ENCODE measurements at regions not wholly inside any gene's neighbourhood (a gene's known extent, or its start where the extent isn't known, plus 50 kb on each side); places are given as distances from the start of the nearest gene placed in this dataset.

GRCh38 chr1:94627771-94628498, 86.4 kb upstream of the F3 start:
- no peaks in the 10 kb centered on the region for H3K36me3 Mint-ChIP-seq (ENCODE audit: low read depth)
- no peaks in the 10 kb centered on the region for H3K4me1 Mint-ChIP-seq
- no peak for DNase-seq
- H3K27me3 Mint-ChIP-seq = peaks cover 1% of the 10 kb centered on the region
- no peak overlapping the region for H3K27ac Mint-ChIP-seq
- intact Hi-C loops (cut with micrococcal nuclease) = no loop called here
- no peaks in the 10 kb centered on the region for H3K9me3 Mint-ChIP-seq
- H3K4me3 Mint-ChIP-seq = no peak overlapping the region

GRCh38 chr1:94624203-94624602, 82.6 kb upstream of the F3 start:
- H3K27me3 Mint-ChIP-seq = no peaks in the 10 kb centered on the region
- no peak overlapping the region for H3K27ac Mint-ChIP-seq
- no peaks in the 10 kb centered on the region for H3K4me1 Mint-ChIP-seq
- H3K4me3 Mint-ChIP-seq = no peak overlapping the region
- no peaks in the 10 kb centered on the region for H3K36me3 Mint-ChIP-seq (ENCODE audit: low read depth)
- intact Hi-C loops (cut with micrococcal nuclease) = no loop called here
- H3K9me3 Mint-ChIP-seq = no peaks in the 10 kb centered on the region
- DNase-seq = no peak

GRCh38 chr1:94623560-94624148, 82.1 kb upstream of the F3 start:
- intact Hi-C loops (cut with micrococcal nuclease) = no loop called here
- no peaks in the 10 kb centered on the region for H3K27me3 Mint-ChIP-seq
- H3K36me3 Mint-ChIP-seq (ENCODE audit: low read depth) = no peaks in the 10 kb centered on the region
- no peaks in the 10 kb centered on the region for H3K4me1 Mint-ChIP-seq
- no peak overlapping the region for H3K4me3 Mint-ChIP-seq
- no peak for DNase-seq
- H3K9me3 Mint-ChIP-seq = no peaks in the 10 kb centered on the region
- H3K27ac Mint-ChIP-seq = no peak overlapping the region

- no peak overlapping the region for H3K27ac Mint-ChIP-seq
- H3K9me3 Mint-ChIP-seq = no peaks in the 10 kb centered on the region
- H3K27me3 Mint-ChIP-seq = no peaks in the 10 kb centered on the region
- H3K36me3 Mint-ChIP-seq (ENCODE audit: low read depth) = no peaks in the 10 kb centered on the region
- no peak overlapping the region for H3K4me3 Mint-ChIP-seq
- no peaks in the 10 kb centered on the region for H3K4me1 Mint-ChIP-seq
- no peak for DNase-seq
- intact Hi-C loops (cut with micrococcal nuclease) = no loop called here
Observed at GRCh38 chr1:94622757-94623156, 81.2 kb upstream of the F3 start.

GRCh38 chr1:94621802-94622201, 80.2 kb upstream of the F3 start:
- Mint-ChIP-seq H3K9me3 (no peaks in the 10 kb centered on the region), H3K36me3 (ENCODE audit: low read depth) (no peaks in the 10 kb centered on the region), H3K27me3 (no peaks in the 10 kb centered on the region), H3K4me1 (no peaks in the 10 kb centered on the region), H3K27ac (no peak overlapping the region), H3K4me3 (no peak overlapping the region)
- DNase-seq = no peak
- intact Hi-C loops (cut with micrococcal nuclease) = no loop called here

- Mint-ChIP-seq H3K4me1 (no peaks in the 10 kb centered on the region), H3K9me3 (no peaks in the 10 kb centered on the region), H3K36me3 (ENCODE audit: low read depth) (no peaks in the 10 kb centered on the region), H3K27me3 (no peaks in the 10 kb centered on the region), H3K4me3 (no peak overlapping the region), H3K27ac (no peak overlapping the region)
- DNase-seq = no peak
- intact Hi-C loops (cut with micrococcal nuclease) = no loop called here
Observed at GRCh38 chr1:94621395-94621794, 79.8 kb upstream of the F3 start.

GRCh38 chr1:94620345-94621031, 78.9 kb upstream of the F3 start:
- no peaks in the 10 kb centered on the region for H3K9me3 Mint-ChIP-seq
- no peak for DNase-seq
- H3K4me3 Mint-ChIP-seq = no peak overlapping the region
- H3K4me1 Mint-ChIP-seq = no peaks in the 10 kb centered on the region
- no peak overlapping the region for H3K27ac Mint-ChIP-seq
- intact Hi-C loops (cut with micrococcal nuclease) = no loop called here
- no peaks in the 10 kb centered on the region for H3K27me3 Mint-ChIP-seq
- H3K36me3 Mint-ChIP-seq (ENCODE audit: low read depth) = no peaks in the 10 kb centered on the region

GRCh38 chr1:94619731-94620130, 78.2 kb upstream of the F3 start:
- no peaks in the 10 kb centered on the region for H3K27me3 Mint-ChIP-seq

GRCh38 chr1:94617957-94618739, 76.6 kb upstream of the F3 start:
- Mint-ChIP-seq H3K9me3 (no peaks in the 10 kb centered on the region), H3K36me3 (ENCODE audit: low read depth) (no peaks in the 10 kb centered on the region), H3K4me3 (no peak overlapping the region), H3K27ac (no peak overlapping the region), H3K4me1 (peaks cover 4% of the 10 kb centered on the region), H3K27me3 (no peaks in the 10 kb centered on the region)
- intact Hi-C loops (cut with micrococcal nuclease) = no loop called here
- no peak for DNase-seq

More at GRCh38 chr1:94619731-94620130, 78.2 kb upstream of the F3 start:
- Mint-ChIP-seq H3K4me1 (peaks cover 3% of the 10 kb centered on the region), H3K9me3 (no peaks in the 10 kb centered on the region), H3K27ac (no peak overlapping the region), H3K36me3 (ENCODE audit: low read depth) (no peaks in the 10 kb centered on the region), H3K4me3 (no peak overlapping the region)
- intact Hi-C loops (cut with micrococcal nuclease) = no loop called here
- DNase-seq = no peak

GRCh38 chr1:94617134-94617805, 75.7 kb upstream of the F3 start:
- no peak overlapping the region for H3K27ac Mint-ChIP-seq
- H3K36me3 Mint-ChIP-seq (ENCODE audit: low read depth) = no peaks in the 10 kb centered on the region
- no peak overlapping the region for H3K4me3 Mint-ChIP-seq
- intact Hi-C loops (cut with micrococcal nuclease) = no loop called here
- no peak for DNase-seq
- H3K4me1 Mint-ChIP-seq = peaks cover 9% of the 10 kb centered on the region
- H3K27me3 Mint-ChIP-seq = no peaks in the 10 kb centered on the region
- H3K9me3 Mint-ChIP-seq = no peaks in the 10 kb centered on the region

- Mint-ChIP-seq H3K4me1 (peaks cover 9% of the 10 kb centered on the region), H3K9me3 (no peaks in the 10 kb centered on the region), H3K27ac (no peak overlapping the region), H3K27me3 (no peaks in the 10 kb centered on the region), H3K36me3 (ENCODE audit: low read depth) (no peaks in the 10 kb centered on the region), H3K4me3 (no peak overlapping the region)
- DNase-seq = no peak
- intact Hi-C loops (cut with micrococcal nuclease) = no loop called here
Observed at GRCh38 chr1:94616506-94616905, 74.9 kb upstream of the F3 start.

GRCh38 chr1:94614996-94615395, 73.4 kb upstream of the F3 start:
- DNase-seq = no peak
- H3K4me1 Mint-ChIP-seq = peaks cover 9% of the 10 kb centered on the region
- H3K27ac Mint-ChIP-seq = no peak overlapping the region
- H3K9me3 Mint-ChIP-seq = no peaks in the 10 kb centered on the region
- no peaks in the 10 kb centered on the region for H3K36me3 Mint-ChIP-seq (ENCODE audit: low read depth)
- no peak overlapping the region for H3K4me3 Mint-ChIP-seq
- intact Hi-C loops (cut with micrococcal nuclease) = no loop called here
- H3K27me3 Mint-ChIP-seq = no peaks in the 10 kb centered on the region

- Mint-ChIP-seq H3K27me3 (no peaks in the 10 kb centered on the region), H3K4me3 (no peak overlapping the region), H3K36me3 (ENCODE audit: low read depth) (no peaks in the 10 kb centered on the region), H3K4me1 (peaks cover 9% of the 10 kb centered on the region), H3K27ac (no peak overlapping the region), H3K9me3 (no peaks in the 10 kb centered on the region)
- DNase-seq = no peak
- intact Hi-C loops (cut with micrococcal nuclease) = no loop called here
Observed at GRCh38 chr1:94614168-94614815, 72.7 kb upstream of the F3 start.

Data from activated CD4-positive, alpha-beta T cell treated with anti-CD3 and anti-CD28 coated beads, Interleukin-2, amount 10 ng/mL, durations not matched to agents 24 days and 14 days (primary cell).